ENCODE measurements at regions not wholly inside any gene's neighbourhood (a gene's known extent, or its start where the extent isn't known, plus 50 kb on each side); places are given as distances from the start of the nearest gene placed in this dataset.

DNA sequence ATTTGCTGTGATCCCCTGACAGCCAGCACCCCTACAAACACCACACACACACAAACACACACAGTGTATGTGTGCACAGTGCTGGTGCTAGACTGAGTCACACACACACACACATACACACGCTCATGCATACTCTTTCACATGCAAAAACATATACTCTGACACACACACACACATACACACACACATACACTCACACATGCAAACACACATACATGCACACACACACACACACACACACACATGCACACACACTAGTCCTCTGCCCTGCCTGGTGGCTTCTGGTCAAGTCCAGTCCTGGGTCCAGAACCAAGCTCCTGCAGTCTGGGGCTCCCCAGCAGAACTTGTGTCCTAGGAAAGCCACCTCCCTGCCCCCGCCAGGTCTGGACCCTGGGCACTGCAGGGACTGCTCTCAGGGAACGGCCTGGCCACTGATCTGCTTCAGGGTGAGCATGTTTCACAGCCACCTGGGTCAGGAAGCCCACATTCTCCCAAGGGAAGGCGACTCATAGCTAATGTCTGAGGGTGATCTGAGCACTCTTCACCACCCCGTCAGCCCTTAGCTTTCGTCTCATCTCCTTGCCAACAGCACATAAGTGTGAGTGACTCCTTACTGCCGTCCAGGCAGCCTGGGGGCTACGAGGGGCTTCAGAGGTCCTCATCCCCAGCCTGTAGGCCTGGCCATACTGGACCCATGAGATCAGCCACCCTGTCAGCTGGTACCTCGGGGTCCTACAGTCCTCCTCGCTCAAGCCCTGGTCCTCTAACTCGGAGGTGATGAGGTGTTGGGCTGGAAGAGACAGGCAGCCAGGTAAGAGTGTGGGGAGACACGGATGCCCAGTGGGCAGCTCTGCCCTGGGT is 88.1 kb downstream of the MCFD2 start:
- TF ChIP-seq, protein P1, sequence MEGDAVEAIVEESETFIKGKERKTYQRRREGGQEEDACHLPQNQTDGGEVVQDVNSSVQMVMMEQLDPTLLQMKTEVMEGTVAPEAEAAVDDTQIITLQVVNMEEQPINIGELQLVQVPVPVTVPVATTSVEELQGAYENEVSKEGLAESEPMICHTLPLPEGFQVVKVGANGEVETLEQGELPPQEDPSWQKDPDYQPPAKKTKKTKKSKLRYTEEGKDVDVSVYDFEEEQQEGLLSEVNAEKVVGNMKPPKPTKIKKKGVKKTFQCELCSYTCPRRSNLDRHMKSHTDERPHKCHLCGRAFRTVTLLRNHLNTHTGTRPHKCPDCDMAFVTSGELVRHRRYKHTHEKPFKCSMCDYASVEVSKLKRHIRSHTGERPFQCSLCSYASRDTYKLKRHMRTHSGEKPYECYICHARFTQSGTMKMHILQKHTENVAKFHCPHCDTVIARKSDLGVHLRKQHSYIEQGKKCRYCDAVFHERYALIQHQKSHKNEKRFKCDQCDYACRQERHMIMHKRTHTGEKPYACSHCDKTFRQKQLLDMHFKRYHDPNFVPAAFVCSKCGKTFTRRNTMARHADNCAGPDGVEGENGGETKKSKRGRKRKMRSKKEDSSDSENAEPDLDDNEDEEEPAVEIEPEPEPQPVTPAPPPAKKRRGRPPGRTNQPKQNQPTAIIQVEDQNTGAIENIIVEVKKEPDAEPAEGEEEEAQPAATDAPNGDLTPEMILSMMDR (IDR thresholded peaks at IDR 0.05; ENCODE audit: unreplicated experiment) = no peak

GRCh38 chr2:46826569-46827245 is 88.9 kb downstream of the MCFD2 start:
- CTCF ChIA-PET = no interaction called here
- H3K36me3 Mint-ChIP-seq (ENCODE audit: insufficient read depth, unreplicated experiment) = no peaks in the 10 kb centered on the region
- DNase-seq = no peak
- BruUV-seq (replicated peaks) = no TSS peak
- no peak overlapping the region for H3K4me3 Mint-ChIP-seq (ENCODE audit: low read depth, unreplicated experiment)
- TF ChIP-seq, protein P1 (IDR thresholded peaks at IDR 0.05; ENCODE audit: unreplicated experiment) = no peak
- peak overlapping the region; percentile 8 for H3K27ac Mint-ChIP-seq (ENCODE audit: unreplicated experiment)
- no peaks in the 10 kb centered on the region for H3K9me3 Mint-ChIP-seq (ENCODE audit: low read depth, unreplicated experiment)
- intact Hi-C loops (cut with micrococcal nuclease; ENCODE audit: unreplicated experiment) = no loop called here
- no peaks in the 10 kb centered on the region for H3K4me1 Mint-ChIP-seq (ENCODE audit: low read depth, unreplicated experiment)
- H3K27me3 Mint-ChIP-seq (ENCODE audit: unreplicated experiment) = peaks cover 51% of the 10 kb centered on the region

More for the DNA sequence above, 88.1 kb downstream of the MCFD2 start:
- no peaks in the 10 kb centered on the region for H3K4me1 Mint-ChIP-seq (ENCODE audit: low read depth, unreplicated experiment)
- H3K27ac Mint-ChIP-seq (ENCODE audit: unreplicated experiment) = no peak overlapping the region
- intact Hi-C loops (cut with micrococcal nuclease; ENCODE audit: unreplicated experiment) = no loop called here
- no TSS peak for BruUV-seq (replicated peaks)
- CTCF ChIA-PET = no interaction called here
- H3K27me3 Mint-ChIP-seq (ENCODE audit: unreplicated experiment) = peaks cover 51% of the 10 kb centered on the region
- no peaks in the 10 kb centered on the region for H3K9me3 Mint-ChIP-seq (ENCODE audit: low read depth, unreplicated experiment)
- no peak for DNase-seq
- no peak overlapping the region for H3K4me3 Mint-ChIP-seq (ENCODE audit: low read depth, unreplicated experiment)
- no peaks in the 10 kb centered on the region for H3K36me3 Mint-ChIP-seq (ENCODE audit: insufficient read depth, unreplicated experiment)

GRCh38 chr2:46825939-46826568 is 89.6 kb downstream of the MCFD2 start:
- DNase-seq = no peak
- CTCF ChIA-PET = interaction anchor here (0.7 kb wide), 1 partner anchor 116 kb away, joined by 8 read pairs; no protein-coding TSS in a partner anchor
- Mint-ChIP-seq H3K4me3 (ENCODE audit: low read depth, unreplicated experiment) (no peak overlapping the region), H3K9me3 (ENCODE audit: low read depth, unreplicated experiment) (no peaks in the 10 kb centered on the region), H3K27me3 (ENCODE audit: unreplicated experiment) (peaks cover 57% of the 10 kb centered on the region), H3K27ac (ENCODE audit: unreplicated experiment) (peak overlapping the region; percentile 8), H3K4me1 (ENCODE audit: low read depth, unreplicated experiment) (no peaks in the 10 kb centered on the region), H3K36me3 (ENCODE audit: insufficient read depth, unreplicated experiment) (no peaks in the 10 kb centered on the region)
- intact Hi-C loops (cut with micrococcal nuclease; ENCODE audit: unreplicated experiment) = no loop called here
- TF ChIP-seq, protein P1 (IDR thresholded peaks at IDR 0.05; ENCODE audit: unreplicated experiment) = no peak
- BruUV-seq (replicated peaks) = no TSS peak

- intact Hi-C loops (cut with micrococcal nuclease; ENCODE audit: unreplicated experiment) = no loop called here
- Mint-ChIP-seq H3K36me3 (ENCODE audit: insufficient read depth, unreplicated experiment) (no peaks in the 10 kb centered on the region), H3K4me1 (ENCODE audit: low read depth, unreplicated experiment) (no peaks in the 10 kb centered on the region), H3K27ac (ENCODE audit: unreplicated experiment) (no peak overlapping the region), H3K9me3 (ENCODE audit: low read depth, unreplicated experiment) (no peaks in the 10 kb centered on the region), H3K27me3 (ENCODE audit: unreplicated experiment) (peaks cover 57% of the 10 kb centered on the region), H3K4me3 (ENCODE audit: low read depth, unreplicated experiment) (no peak overlapping the region)
- CTCF ChIA-PET = interaction anchor here (0.7 kb wide), 1 partner anchor 115 kb away, joined by 8 read pairs; no protein-coding TSS in a partner anchor
- no TSS peak for BruUV-seq (replicated peaks)
- TF ChIP-seq, protein P1 (IDR thresholded peaks at IDR 0.05; ENCODE audit: unreplicated experiment) = no peak
- no peak for DNase-seq
Observed at GRCh38 chr2:46825231-46825938, 90.2 kb downstream of the MCFD2 start.

Data from Calu3 (cell line).